ENCODE measurements at regions not wholly inside any gene's neighbourhood (a gene's known extent, or its start where the extent isn't known, plus 50 kb on each side); places are given as distances from the start of the nearest gene placed in this dataset.

- Histone ChIP-seq H3K4me1 (no peaks in the 10 kb centered on the region), H3K27ac (no peak overlapping the region)
Observed at GRCh38 chr2:193687195-193687594, 1492.5 kb upstream of the TMEFF2 start.

GRCh38 chr2:193679847-193680246, 1485.1 kb upstream of the TMEFF2 start:
- no peak overlapping the region for H3K27ac ChIP-seq
- no peak overlapping the region for H3K4me3 ChIP-seq
- no peak for TF ChIP-seq Cebpa-rat (IDR thresholded peaks at IDR 0.05)
- H3K4me2 ChIP-seq = peak overlapping the region in 4 of 11 experiments; percentile 5 to 22 (median 13); a peak in 4 of 22 replicates
- H3K27me3 ChIP-seq = no peaks in the 10 kb centered on the region
- peaks cover 0 to 6% (median 2%) of the 10 kb centered on the region in 10 experiments; a peak in 6 of 20 replicates for H3K4me1 ChIP-seq
- H3K9ac ChIP-seq = no peak overlapping the region
- H3K36me3 ChIP-seq = no peaks in the 10 kb centered on the region
- H4K20me1 ChIP-seq = no peaks in the 10 kb centered on the region
- no peaks in the 10 kb centered on the region for H3K9me3 ChIP-seq (replicated peaks in 1 of 11)

More at GRCh38 chr2:193687195-193687594, 1492.5 kb upstream of the TMEFF2 start:
- Histone ChIP-seq H3K27me3 (no peaks in the 10 kb centered on the region), H3K9me3 (replicated peaks in 1 of 11) (no peaks in the 10 kb centered on the region), H3K9ac (no peak overlapping the region), H3K36me3 (no peaks in the 10 kb centered on the region), H3K4me2 (no peak overlapping the region), H4K20me1 (no peaks in the 10 kb centered on the region), H3K4me3 (no peak overlapping the region)
- TF ChIP-seq Cebpa-rat (IDR thresholded peaks at IDR 0.05) = no peak

GRCh38 chr2:193670478-193670877, 1475.7 kb upstream of the TMEFF2 start:
- Histone ChIP-seq H3K9ac (no peak overlapping the region), H3K4me1 (peaks cover 0 to 10% (median 0%) of the 10 kb centered on the region in 10 experiments; a peak in 2 of 20 replicates), H3K4me2 (no peak overlapping the region), H3K36me3 (no peaks in the 10 kb centered on the region), H3K27me3 (no peaks in the 10 kb centered on the region), H4K20me1 (no peaks in the 10 kb centered on the region), H3K27ac (no peak overlapping the region), H3K9me3 (replicated peaks in 1 of 11) (no peaks in the 10 kb centered on the region), H3K4me3 (no peak overlapping the region)
- TF ChIP-seq Cebpa-rat (IDR thresholded peaks at IDR 0.05) = no peak

GRCh38 chr2:193668557-193669323, 1474.0 kb upstream of the TMEFF2 start:
- H4K20me1 ChIP-seq = no peaks in the 10 kb centered on the region
- no peak overlapping the region for H3K4me3 ChIP-seq
- H3K36me3 ChIP-seq = no peaks in the 10 kb centered on the region
- no peak overlapping the region for H3K9ac ChIP-seq
- H3K4me1 ChIP-seq = peaks cover 0 to 10% (median 0%) of the 10 kb centered on the region in 10 experiments; a peak in 2 of 20 replicates
- H3K4me2 ChIP-seq = peak overlapping the region in 2 of 11 experiments; percentile 15 to 50; a peak in 3 of 22 replicates
- TF ChIP-seq Cebpa-rat (IDR thresholded peaks at IDR 0.05) = no peak
- no peaks in the 10 kb centered on the region for H3K27me3 ChIP-seq
- no peaks in the 10 kb centered on the region for H3K9me3 ChIP-seq (replicated peaks in 1 of 11)
- H3K27ac ChIP-seq = no peak overlapping the region

GRCh38 chr2:193627927-193628272, 1433.2 kb upstream of the TMEFF2 start:
- Histone ChIP-seq H3K27me3 (no peaks in the 10 kb centered on the region), H3K9ac (no peak overlapping the region), H3K4me1 (no peaks in the 10 kb centered on the region), H3K27ac (no peak overlapping the region), H4K20me1 (no peaks in the 10 kb centered on the region), H3K9me3 (replicated peaks in 1 of 11) (no peaks in the 10 kb centered on the region), H3K4me3 (no peak overlapping the region), H3K4me2 (no peak overlapping the region), H3K36me3 (no peaks in the 10 kb centered on the region)
- no peak for TF ChIP-seq Cebpa-rat (IDR thresholded peaks at IDR 0.05)

GRCh38 chr2:193627187-193627926, 1432.6 kb upstream of the TMEFF2 start:
- Histone ChIP-seq H3K27me3 (no peaks in the 10 kb centered on the region), H3K4me2 (no peak overlapping the region), H3K9me3 (replicated peaks in 1 of 11) (no peaks in the 10 kb centered on the region), H3K36me3 (no peaks in the 10 kb centered on the region), H4K20me1 (no peaks in the 10 kb centered on the region), H3K27ac (no peak overlapping the region), H3K4me1 (no peaks in the 10 kb centered on the region), H3K9ac (no peak overlapping the region), H3K4me3 (no peak overlapping the region)
- no peak for TF ChIP-seq Cebpa-rat (IDR thresholded peaks at IDR 0.05)

GRCh38 chr2:193608451-193608850, 1413.7 kb upstream of the TMEFF2 start:
- Histone ChIP-seq H3K27ac (no peak overlapping the region), H3K9me3 (replicated peaks in 1 of 11) (no peaks in the 10 kb centered on the region), H3K4me1 (no peaks in the 10 kb centered on the region), H3K27me3 (no peaks in the 10 kb centered on the region), H3K4me3 (no peak overlapping the region), H3K4me2 (no peak overlapping the region), H3K36me3 (no peaks in the 10 kb centered on the region), H4K20me1 (no peaks in the 10 kb centered on the region), H3K9ac (no peak overlapping the region)
- TF ChIP-seq Cebpa-rat (IDR thresholded peaks at IDR 0.05) = no peak

GRCh38 chr2:193590831-193591230, 1396.1 kb upstream of the TMEFF2 start:
- Histone ChIP-seq H3K36me3 (no peaks in the 10 kb centered on the region), H3K4me3 (no peak overlapping the region), H4K20me1 (no peaks in the 10 kb centered on the region), H3K27ac (no peak overlapping the region), H3K27me3 (no peaks in the 10 kb centered on the region), H3K9ac (no peak overlapping the region), H3K9me3 (replicated peaks in 1 of 11) (no peaks in the 10 kb centered on the region), H3K4me2 (no peak overlapping the region), H3K4me1 (no peaks in the 10 kb centered on the region)
- no peak for TF ChIP-seq Cebpa-rat (IDR thresholded peaks at IDR 0.05)

GRCh38 chr2:193584522-193584938, 1389.8 kb upstream of the TMEFF2 start:
- no peaks in the 10 kb centered on the region for H3K27me3 ChIP-seq
- no peak overlapping the region for H3K4me3 ChIP-seq
- H3K9me3 ChIP-seq (replicated peaks in 1 of 11) = no peaks in the 10 kb centered on the region
- H3K4me1 ChIP-seq = no peaks in the 10 kb centered on the region
- no peaks in the 10 kb centered on the region for H4K20me1 ChIP-seq
- H3K4me2 ChIP-seq = no peak overlapping the region
- no peak overlapping the region for H3K9ac ChIP-seq
- H3K27ac ChIP-seq = no peak overlapping the region
- H3K36me3 ChIP-seq = no peaks in the 10 kb centered on the region
- TF ChIP-seq Cebpa-rat (IDR thresholded peaks at IDR 0.05) = no peak
